ENCODE measurements at regions not wholly inside any gene's neighbourhood (a gene's known extent, or its start where the extent isn't known, plus 50 kb on each side); places are given as distances from the start of the nearest gene placed in this dataset.

GRCh38 chr10:52617346-52617745 is 155.2 kb downstream of the MBL2 start:
- TF ChIP-seq CTCF (IDR thresholded peaks at IDR 0.05): no peak
- TF ChIP-seq POLR2A (IDR thresholded peaks at IDR 0.05): no peak
